Endodermal cell (in vitro differentiated cells): ENCODE measurements at regions not wholly inside any gene's neighbourhood (a gene's known extent, or its start where the extent isn't known, plus 50 kb on each side); places are given as distances from the start of the nearest gene placed in this dataset.

Experiments
- DNase-seq: peaks from one replicate; pipeline ENCODE4 v3.0.0-alpha.2; 2017
- H3K27ac ChIP-seq: 2 replicates; pipeline ENCODE4 v1.5.1; 2013; ENCODE audit warnings: mild to moderate bottlenecking, low read depth, low read length, moderate library complexity
- H3K27me3 ChIP-seq: 2 replicates; pipeline ENCODE4 v1.6.1; 2013; ENCODE audit warnings: mild to moderate bottlenecking, low read length, moderate library complexity; ENCODE audit not compliant: insufficient read depth, control insufficient read depth, poor library complexity, severe bottlenecking
- H3K36me3 ChIP-seq: 2 replicates; pipeline ENCODE4 v1.7.0; 2013; ENCODE audit warnings: mild to moderate bottlenecking, low read length, moderate library complexity; ENCODE audit not compliant: control insufficient read depth, insufficient read depth
- H3K4me1 ChIP-seq: one replicate; pipeline ENCODE4 v1.7.0; 2013; ENCODE audit warnings: low read length; ENCODE audit not compliant: control insufficient read depth, insufficient read depth
- H3K4me3 ChIP-seq: 2 replicates; pipeline ENCODE4 v1.5.1; 2013; ENCODE audit warnings: mild to moderate bottlenecking, low read length, moderate library complexity
- H3K9ac ChIP-seq: 2 replicates; pipeline ENCODE4 v1.6.1; 2013; ENCODE audit warnings: mild to moderate bottlenecking, low read length, moderate library complexity; ENCODE audit not compliant: poor library complexity, severe bottlenecking; ENCODE audit errors: extremely low read depth
- H3K9me3 ChIP-seq: 2 replicates; pipeline ENCODE4 v1.6.1; 2013; ENCODE audit warnings: mild to moderate bottlenecking, low read length, moderate library complexity; ENCODE audit not compliant: control insufficient read depth
- H3K27ac Mint-ChIP-seq: 2 replicates; pipeline ENCODE4 v1.8.0; 2020; ENCODE audit warnings: mixed read lengths
- H3K27me3 Mint-ChIP-seq: 2 replicates; pipeline ENCODE4 v1.8.0; 2021; ENCODE audit warnings: mild to moderate bottlenecking, mixed read lengths; ENCODE audit not compliant: insufficient read depth
- H3K36me3 Mint-ChIP-seq: 2 replicates; pipeline ENCODE4 v1.8.0; 2020; ENCODE audit warnings: low read depth, mixed read lengths
- H3K4me1 Mint-ChIP-seq: 2 replicates; pipeline ENCODE4 v1.8.0; 2020; ENCODE audit warnings: mixed read lengths
- H3K4me3 Mint-ChIP-seq: 2 replicates; pipeline ENCODE4 v1.8.0; 2020; ENCODE audit warnings: mild to moderate bottlenecking, moderate library complexity, mixed read lengths
- H3K9me3 Mint-ChIP-seq: 2 replicates; pipeline ENCODE4 v1.8.0; 2020; ENCODE audit warnings: mild to moderate bottlenecking, mixed read lengths
- WGBS, 2 experiments: methylation state at CpG; one replicate each; pipeline versions ENCODE4 v1.1.5 to v1.1.7; 2013; ENCODE audit warnings: missing lambda C conversion rate in 2 of 2, mixed read lengths in 1 of 2; ENCODE audit not compliant: insufficient coverage in 1 of 2, insufficient read length in 1 of 2; 5-methylcytosine and 5-hydroxymethylcytosine counted together
- TF ChIP-seq, protein P1 (sequence below): fragments of 200-600 bp; sonication (generic); conservative IDR thresholded peaks from 2 replicates; pipeline ENCODE4 v1.5.0; 2021; ENCODE audit warnings: antibody characterized with exemption, mild to moderate bottlenecking

DNA sequence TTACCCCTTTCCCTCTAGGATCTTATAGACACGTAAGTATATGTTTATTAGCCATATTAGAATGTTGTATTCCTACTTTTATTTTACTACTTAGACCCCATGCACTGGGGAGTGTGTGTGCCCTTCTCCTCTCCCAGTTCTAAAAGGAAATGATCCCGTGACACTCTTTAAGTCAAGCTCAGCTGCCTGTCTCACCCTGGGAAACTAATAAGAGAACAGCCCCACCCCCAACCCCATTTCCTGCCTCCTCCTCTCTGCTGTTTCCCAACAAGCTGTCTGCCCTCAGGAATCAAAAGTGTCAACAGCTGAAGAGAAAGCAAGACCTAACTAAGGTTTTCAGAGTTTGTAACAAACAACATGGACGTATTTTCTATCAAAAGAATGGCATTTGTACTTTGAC, 92.6 kb upstream of the VAV3 start:
- H3K9me3 Mint-ChIP-seq, result peaks cover 10% of the 10 kb centered on the region
- TF ChIP-seq, protein P1, sequence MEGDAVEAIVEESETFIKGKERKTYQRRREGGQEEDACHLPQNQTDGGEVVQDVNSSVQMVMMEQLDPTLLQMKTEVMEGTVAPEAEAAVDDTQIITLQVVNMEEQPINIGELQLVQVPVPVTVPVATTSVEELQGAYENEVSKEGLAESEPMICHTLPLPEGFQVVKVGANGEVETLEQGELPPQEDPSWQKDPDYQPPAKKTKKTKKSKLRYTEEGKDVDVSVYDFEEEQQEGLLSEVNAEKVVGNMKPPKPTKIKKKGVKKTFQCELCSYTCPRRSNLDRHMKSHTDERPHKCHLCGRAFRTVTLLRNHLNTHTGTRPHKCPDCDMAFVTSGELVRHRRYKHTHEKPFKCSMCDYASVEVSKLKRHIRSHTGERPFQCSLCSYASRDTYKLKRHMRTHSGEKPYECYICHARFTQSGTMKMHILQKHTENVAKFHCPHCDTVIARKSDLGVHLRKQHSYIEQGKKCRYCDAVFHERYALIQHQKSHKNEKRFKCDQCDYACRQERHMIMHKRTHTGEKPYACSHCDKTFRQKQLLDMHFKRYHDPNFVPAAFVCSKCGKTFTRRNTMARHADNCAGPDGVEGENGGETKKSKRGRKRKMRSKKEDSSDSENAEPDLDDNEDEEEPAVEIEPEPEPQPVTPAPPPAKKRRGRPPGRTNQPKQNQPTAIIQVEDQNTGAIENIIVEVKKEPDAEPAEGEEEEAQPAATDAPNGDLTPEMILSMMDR, result no peak
- no peaks in the 10 kb centered on the region for H3K36me3 Mint-ChIP-seq
- peaks cover 26% of the 10 kb centered on the region for H3K4me1 Mint-ChIP-seq
- H3K36me3 ChIP-seq, result no peaks in the 10 kb centered on the region
- peak; percentile 91 for DNase-seq
- 20% methylated on average over 2 of the region's 3 CpGs; no CpG with 5 or more reads in 1 of the 2 experiments for WGBS, 2 experiments
- peaks cover 5% of the 10 kb centered on the region for H3K9me3 ChIP-seq
- H3K27me3 Mint-ChIP-seq, result no peaks in the 10 kb centered on the region
- H3K27ac Mint-ChIP-seq, result peak overlapping the region; percentile 83
- H3K27ac ChIP-seq, result no peak overlapping the region
- H3K4me3 Mint-ChIP-seq, result peak overlapping the region; percentile 16
- peaks cover 13% of the 10 kb centered on the region for H3K4me1 ChIP-seq
- no peaks in the 10 kb centered on the region for H3K27me3 ChIP-seq
- peak overlapping the region; percentile 2 for H3K4me3 ChIP-seq
- H3K9ac ChIP-seq, result no peak overlapping the region

GRCh38 chr1:108056436-108056990, 91.5 kb upstream of the VAV3 start:
- peaks cover 17% of the 10 kb centered on the region for H3K4me1 ChIP-seq
- H3K27me3 Mint-ChIP-seq, result no peaks in the 10 kb centered on the region
- H3K27me3 ChIP-seq, result no peaks in the 10 kb centered on the region
- H3K9me3 Mint-ChIP-seq, result peaks cover under 1% of the 10 kb centered on the region
- H3K9me3 ChIP-seq, result no peaks in the 10 kb centered on the region
- H3K27ac ChIP-seq, result no peak overlapping the region
- no peak overlapping the region for H3K4me3 ChIP-seq
- WGBS, 2 experiments, result 95% methylated on average over 1 of the region's 1 CpG; no CpG with 5 or more reads in 1 of the 2 experiments
- H3K9ac ChIP-seq, result no peak overlapping the region
- no peak overlapping the region for H3K4me3 Mint-ChIP-seq
- no peaks in the 10 kb centered on the region for H3K36me3 ChIP-seq
- no peaks in the 10 kb centered on the region for H3K36me3 Mint-ChIP-seq
- DNase-seq, result no peak
- TF ChIP-seq, protein P1, result no peak
- H3K4me1 Mint-ChIP-seq, result peaks cover 26% of the 10 kb centered on the region
- no peak overlapping the region for H3K27ac Mint-ChIP-seq

GRCh38 chr1:108055387-108055786, 90.4 kb upstream of the VAV3 start:
- H3K27me3 ChIP-seq, result no peaks in the 10 kb centered on the region
- TF ChIP-seq, protein P1, result no peak
- no peak overlapping the region for H3K9ac ChIP-seq
- Mint-ChIP-seq H3K27me3 (no peaks in the 10 kb centered on the region), H3K36me3 (no peaks in the 10 kb centered on the region), H3K27ac (no peak overlapping the region), H3K4me3 (no peak overlapping the region), H3K9me3 (no peaks in the 10 kb centered on the region), H3K4me1 (peaks cover 26% of the 10 kb centered on the region)
- no peak for DNase-seq
- H3K9me3 ChIP-seq, result no peaks in the 10 kb centered on the region
- H3K4me3 ChIP-seq, result no peak overlapping the region
- no peaks in the 10 kb centered on the region for H3K36me3 ChIP-seq
- H3K27ac ChIP-seq, result no peak overlapping the region
- WGBS, 2 experiments, result 96% methylated on average over 2 of the region's 2 CpGs; no CpG with 5 or more reads in 1 of the 2 experiments
- peaks cover 26% of the 10 kb centered on the region for H3K4me1 ChIP-seq
